GM12892 (cell line): ENCODE measurements at regions not wholly inside any gene's neighbourhood (a gene's known extent, or its start where the extent isn't known, plus 50 kb on each side); places are given as distances from the start of the nearest gene placed in this dataset.

ENCODE experiments used
- POLR2A ChIP-seq: IDR thresholded peaks from 2 replicates; pipeline ENCODE4 v1.6.1; 2011; ENCODE audit warnings: low read depth, low read length, control low read depth
- POLR2AphosphoS5 ChIP-seq: IDR thresholded peaks from 2 replicates; pipeline ENCODE4 v1.6.1; 2011; ENCODE audit warnings: low read depth, low read length, control low read depth

DNA sequence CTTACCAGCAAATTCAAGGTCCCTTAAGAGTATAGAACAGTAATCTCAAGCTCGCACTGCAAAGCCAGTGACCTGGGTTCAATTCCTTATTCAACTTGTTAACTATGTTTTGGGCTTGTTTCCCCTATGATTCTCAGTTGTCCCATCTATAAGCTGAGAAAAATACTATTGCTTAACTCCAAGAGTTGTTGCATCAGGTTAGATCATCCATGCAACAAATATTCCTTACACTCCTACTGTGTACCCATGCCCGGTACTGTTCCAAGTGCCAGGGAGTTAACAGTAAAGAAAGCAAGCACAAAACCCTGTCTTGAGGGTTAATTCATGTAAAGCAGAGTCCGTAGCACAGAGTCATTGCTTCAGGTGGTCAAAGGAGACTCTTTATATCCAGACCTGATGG lies 247.3 kb downstream of the MAFB start:
- TF ChIP-seq POLR2AphosphoS5: no peak
- no peak for TF ChIP-seq POLR2A
